Lung (tissue), 11 donors: ENCODE measurements at regions not wholly inside any gene's neighbourhood (a gene's known extent, or its start where the extent isn't known, plus 50 kb on each side); places are given as distances from the start of the nearest gene placed in this dataset.

Experiments used
- ATAC-seq: fragments of 200-7000 bp; cut with Tn5 transposase; one replicate; pipeline ENCODE4 v1.9.1; 2020; ENCODE audit warnings: moderate number of reproducible peaks; ENCODE audit not compliant: insufficient read depth, low FRiP score
- DNase-seq, 3 donors: peaks; one replicate each; pipeline ENCODE4 v3.0.0-alpha.2; 2013 to 2017
- H3K27ac ChIP-seq, 2 donors: one replicate each; pipeline ENCODE4 v1.5.1; 2013; ENCODE audit warnings: mild to moderate bottlenecking in 2 of 2, moderate library complexity in 2 of 2, control low read depth in 1 of 2, inconsistent platforms in 1 of 2, low read depth in 1 of 2, low read length in 1 of 2
- H3K27me3 ChIP-seq, 3 donors: one replicate each; pipeline ENCODE4 v1.5.1; 2013; ENCODE audit warnings: low read length in 2 of 3; ENCODE audit not compliant: control insufficient read depth in 3 of 3, insufficient read depth in 3 of 3
- H3K36me3 ChIP-seq, 4 donors: one replicate each; pipeline ENCODE4 v1.5.1; 2013; ENCODE audit warnings: low read length in 4 of 4, mild to moderate bottlenecking in 1 of 4, moderate library complexity in 1 of 4; ENCODE audit not compliant: control insufficient read depth in 4 of 4, insufficient read depth in 4 of 4
- H3K4me1 ChIP-seq, 5 donors: one replicate each; pipeline ENCODE4 v1.5.1; 2013; ENCODE audit warnings: low read length in 5 of 5, mild to moderate bottlenecking in 2 of 5, moderate library complexity in 1 of 5; ENCODE audit not compliant: control insufficient read depth in 5 of 5, insufficient read depth in 5 of 5
- H3K4me3 ChIP-seq: one replicate; pipeline ENCODE4 v1.5.1; 2013; ENCODE audit warnings: mild to moderate bottlenecking, control low read depth, moderate library complexity
- H3K9ac ChIP-seq, 2 donors: one replicate each; pipeline ENCODE4 v1.5.1; 2013; ENCODE audit warnings: low read length in 2 of 2, control low read depth in 1 of 2; ENCODE audit not compliant: insufficient read depth in 1 of 2
- H3K9me3 ChIP-seq, 4 donors: one replicate each; pipeline ENCODE4 v1.5.1; 2013; ENCODE audit warnings: low read length in 3 of 4, mild to moderate bottlenecking in 1 of 4, moderate library complexity in 1 of 4; ENCODE audit not compliant: control insufficient read depth in 4 of 4, insufficient read depth in 3 of 4
- WGBS, 2 donors: extraction: QIAGEN DNeasy Blood & Tissue Kit; methylation state at CpG; one replicate each; pipeline ENCODE4 v1.1.7; 2013; 5-methylcytosine and 5-hydroxymethylcytosine counted together
- TF ChIP-seq, protein P1 (sequence below): IDR thresholded peaks from 2 replicates; pipeline ENCODE4 v1.5.1; 2012; ENCODE audit warnings: mild to moderate bottlenecking; ENCODE audit errors: control extremely low read depth, extremely low read depth
- donor health status: control.
- donor health status: control.
- donor health status: Bipolar disorder and iron deficiency.
- donor health status: healthy.
- donor health status: DM: yes; HTN: yes; CAD: no.

DNA sequence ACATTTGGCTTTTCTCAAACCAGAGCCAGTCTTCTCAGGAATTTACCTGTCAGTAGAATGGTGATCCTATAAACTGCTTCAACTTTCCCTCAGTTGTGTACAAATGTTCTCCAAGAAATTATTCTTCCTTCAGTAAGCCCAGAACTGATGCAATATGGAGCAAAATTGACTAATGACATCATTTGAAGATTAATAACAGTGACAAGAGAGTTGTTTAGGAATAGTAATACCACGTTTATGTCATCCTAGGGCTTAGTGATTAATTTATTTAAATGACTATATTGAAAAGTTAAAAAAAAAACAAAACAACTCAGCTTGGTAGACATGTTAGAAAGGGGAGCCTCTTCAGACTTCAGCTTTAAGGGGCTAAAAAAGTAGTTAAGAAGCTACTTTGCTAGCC lies 933.2 kb downstream of the GATA3 start:
- 0 to 38% methylated on average over 1 of the region's 1 CpG for WGBS, 2 donors
- no peak overlapping the region for H3K27ac ChIP-seq
- TF ChIP-seq, protein P1, sequence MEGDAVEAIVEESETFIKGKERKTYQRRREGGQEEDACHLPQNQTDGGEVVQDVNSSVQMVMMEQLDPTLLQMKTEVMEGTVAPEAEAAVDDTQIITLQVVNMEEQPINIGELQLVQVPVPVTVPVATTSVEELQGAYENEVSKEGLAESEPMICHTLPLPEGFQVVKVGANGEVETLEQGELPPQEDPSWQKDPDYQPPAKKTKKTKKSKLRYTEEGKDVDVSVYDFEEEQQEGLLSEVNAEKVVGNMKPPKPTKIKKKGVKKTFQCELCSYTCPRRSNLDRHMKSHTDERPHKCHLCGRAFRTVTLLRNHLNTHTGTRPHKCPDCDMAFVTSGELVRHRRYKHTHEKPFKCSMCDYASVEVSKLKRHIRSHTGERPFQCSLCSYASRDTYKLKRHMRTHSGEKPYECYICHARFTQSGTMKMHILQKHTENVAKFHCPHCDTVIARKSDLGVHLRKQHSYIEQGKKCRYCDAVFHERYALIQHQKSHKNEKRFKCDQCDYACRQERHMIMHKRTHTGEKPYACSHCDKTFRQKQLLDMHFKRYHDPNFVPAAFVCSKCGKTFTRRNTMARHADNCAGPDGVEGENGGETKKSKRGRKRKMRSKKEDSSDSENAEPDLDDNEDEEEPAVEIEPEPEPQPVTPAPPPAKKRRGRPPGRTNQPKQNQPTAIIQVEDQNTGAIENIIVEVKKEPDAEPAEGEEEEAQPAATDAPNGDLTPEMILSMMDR = no peak
- H3K4me1 ChIP-seq = no peaks in the 10 kb centered on the region
- H3K9ac ChIP-seq = no peak overlapping the region
- no peak for ATAC-seq
- H3K27me3 ChIP-seq = no peaks in the 10 kb centered on the region
- no peaks in the 10 kb centered on the region for H3K9me3 ChIP-seq
- no peak for DNase-seq
- H3K36me3 ChIP-seq = no peaks in the 10 kb centered on the region
- H3K4me3 ChIP-seq = no peak overlapping the region

- no peaks in the 10 kb centered on the region for H3K27me3 ChIP-seq
- 67 to 85% methylated on average over 3 of the region's 3 CpGs for WGBS, 2 donors
- no peak overlapping the region for H3K4me3 ChIP-seq
- no peaks in the 10 kb centered on the region for H3K36me3 ChIP-seq
- no peak overlapping the region for H3K27ac ChIP-seq
- H3K9ac ChIP-seq = no peak overlapping the region
- H3K4me1 ChIP-seq = no peaks in the 10 kb centered on the region
- no peaks in the 10 kb centered on the region for H3K9me3 ChIP-seq
- DNase-seq = no peak
- ATAC-seq = no peak
- TF ChIP-seq, protein P1 = no peak
Measured at GRCh38 chr10:8990280-8990987, 935.9 kb downstream of the GATA3 start.

DNA sequence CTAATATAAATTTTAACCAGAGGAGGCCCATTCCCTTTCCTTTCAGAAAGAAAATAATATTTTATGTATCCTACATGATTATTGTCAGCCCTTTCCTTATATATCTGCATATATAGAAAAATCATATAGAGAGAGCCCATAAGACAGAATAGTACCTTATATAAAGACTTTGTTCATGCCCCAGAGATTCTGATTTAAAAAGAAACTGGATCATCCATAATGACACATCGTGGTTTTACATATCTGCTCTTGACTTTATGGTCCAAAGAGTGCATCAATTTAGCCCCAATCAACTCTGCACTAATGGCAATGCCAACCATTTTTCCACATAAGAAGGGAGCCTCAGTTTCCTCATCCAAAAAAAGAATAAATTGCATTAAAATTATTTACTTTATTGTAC lies 937.5 kb downstream of the GATA3 start:
- TF ChIP-seq, protein P1 = no peak
- Histone ChIP-seq H3K4me1 (no peaks in the 10 kb centered on the region), H3K27ac (no peak overlapping the region), H3K9me3 (no peaks in the 10 kb centered on the region), H3K36me3 (no peaks in the 10 kb centered on the region), H3K4me3 (no peak overlapping the region), H3K27me3 (no peaks in the 10 kb centered on the region), H3K9ac (no peak overlapping the region)
- WGBS, 2 donors = 88 to 94% methylated on average over 1 of the region's 1 CpG
- DNase-seq (no peak), ATAC-seq (no peak)

DNA sequence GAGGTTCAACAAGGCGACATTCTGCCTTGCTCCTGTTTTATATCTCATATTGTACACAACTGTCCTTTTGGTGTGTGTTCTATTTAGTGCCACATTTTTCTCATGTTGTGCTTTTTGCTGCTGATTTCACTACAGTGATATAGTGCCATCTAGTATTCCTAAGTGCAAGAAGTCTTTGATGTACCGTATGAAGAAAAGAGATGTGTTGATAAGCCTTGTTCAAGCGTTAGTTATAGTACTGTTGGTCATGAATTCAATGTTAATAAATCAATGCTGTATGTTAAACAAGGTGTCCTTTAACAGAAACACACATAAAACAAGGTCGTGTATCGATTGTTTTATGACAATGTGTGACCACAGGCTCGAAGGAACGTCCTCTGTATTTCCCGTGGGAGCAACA lies 939.4 kb downstream of the GATA3 start:
- TF ChIP-seq, protein P1 = no peak
- Histone ChIP-seq H3K27me3 (no peaks in the 10 kb centered on the region), H3K4me1 (no peaks in the 10 kb centered on the region), H3K4me3 (no peak overlapping the region), H3K9me3 (no peaks in the 10 kb centered on the region), H3K36me3 (no peaks in the 10 kb centered on the region), H3K9ac (no peak overlapping the region), H3K27ac (no peak overlapping the region)
- no peak for DNase-seq
- WGBS, 2 donors = 62 to 74% methylated on average over 8 of the region's 8 CpGs
- ATAC-seq = no peak
